HG02642 (cell line): ENCODE measurements at regions not wholly inside any gene's neighbourhood (a gene's known extent, or its start where the extent isn't known, plus 50 kb on each side); places are given as distances from the start of the nearest gene placed in this dataset.

Experiments used
- ATAC-seq: cut with Tn5 transposase; IDR thresholded peaks from one replicate; pipeline ENCODE4 v1.9.1; 2021; ENCODE audit warnings: mild to moderate bottlenecking; ENCODE audit not compliant: unreplicated experiment, poor library complexity

DNA sequence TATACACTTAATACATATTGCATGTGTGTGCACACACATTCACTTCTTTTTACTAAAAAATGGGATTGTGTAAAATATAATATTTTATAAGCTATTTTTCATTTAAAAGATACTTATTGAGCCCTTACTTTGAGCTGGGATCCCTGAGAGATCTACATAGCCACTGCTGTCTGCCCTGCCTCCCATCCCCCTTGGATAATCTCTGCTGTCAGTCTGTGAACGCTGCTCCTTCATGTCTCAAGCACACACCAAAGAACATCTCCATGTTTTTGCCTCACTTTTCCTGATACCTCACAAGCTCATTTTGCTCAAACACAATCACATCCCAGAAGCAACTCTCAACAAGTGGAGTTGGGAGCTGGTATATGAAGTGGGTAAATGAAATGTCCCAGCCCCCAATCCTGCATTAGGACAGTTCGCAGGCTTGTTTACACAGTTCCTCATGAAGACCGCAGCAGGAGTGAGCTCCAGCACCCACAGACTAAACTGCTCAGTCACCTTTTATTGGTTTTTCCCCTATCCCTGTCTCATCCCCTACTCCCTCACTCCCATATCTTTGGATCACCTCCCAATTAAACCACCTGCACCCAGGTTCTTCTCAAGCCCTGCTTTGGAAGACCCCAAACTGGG lies 108.3 kb upstream of the FRY start:
- ATAC-seq = no peak

DNA sequence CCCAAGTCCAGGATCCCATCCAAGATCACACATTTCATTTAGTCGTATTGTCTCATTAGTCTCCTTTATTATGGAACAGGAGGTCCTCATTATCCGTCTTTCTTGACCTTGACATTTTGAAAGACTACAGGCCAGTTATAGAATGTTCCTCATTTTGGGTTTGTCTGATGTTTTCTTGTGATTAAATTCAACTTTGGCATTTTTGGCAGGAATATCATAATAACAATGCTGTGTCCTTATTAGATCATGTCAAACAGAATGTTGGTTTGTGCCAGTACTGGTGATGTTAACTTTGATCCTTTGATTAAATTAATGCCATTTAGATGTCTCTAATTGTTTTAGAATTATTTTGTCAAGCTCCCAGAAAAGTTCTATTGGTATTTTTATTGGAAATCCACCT lies 106.5 kb upstream of the FRY start:
- ATAC-seq = no peak

DNA sequence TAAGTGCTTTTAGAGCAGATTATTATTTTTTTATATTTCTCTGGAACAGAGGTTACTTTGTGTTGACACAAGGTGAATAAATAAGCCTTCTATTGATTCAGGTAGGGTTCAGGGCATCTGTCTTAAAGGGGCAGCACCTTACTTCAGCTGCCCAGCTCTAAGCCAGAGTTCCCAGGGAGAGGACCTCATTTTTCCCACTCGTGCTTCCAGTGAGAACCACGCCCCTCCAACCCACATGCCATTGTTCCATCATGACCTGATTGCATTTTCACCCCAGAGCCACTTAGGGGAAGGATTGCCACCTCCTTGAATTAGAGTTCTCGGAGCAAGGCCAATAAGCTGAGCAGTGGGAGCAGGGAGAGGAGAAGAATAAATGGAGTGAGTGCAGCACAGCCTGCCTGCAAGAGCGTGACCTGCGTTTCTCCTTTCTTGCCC lies 104.3 kb upstream of the FRY start:
- no peak for ATAC-seq

DNA sequence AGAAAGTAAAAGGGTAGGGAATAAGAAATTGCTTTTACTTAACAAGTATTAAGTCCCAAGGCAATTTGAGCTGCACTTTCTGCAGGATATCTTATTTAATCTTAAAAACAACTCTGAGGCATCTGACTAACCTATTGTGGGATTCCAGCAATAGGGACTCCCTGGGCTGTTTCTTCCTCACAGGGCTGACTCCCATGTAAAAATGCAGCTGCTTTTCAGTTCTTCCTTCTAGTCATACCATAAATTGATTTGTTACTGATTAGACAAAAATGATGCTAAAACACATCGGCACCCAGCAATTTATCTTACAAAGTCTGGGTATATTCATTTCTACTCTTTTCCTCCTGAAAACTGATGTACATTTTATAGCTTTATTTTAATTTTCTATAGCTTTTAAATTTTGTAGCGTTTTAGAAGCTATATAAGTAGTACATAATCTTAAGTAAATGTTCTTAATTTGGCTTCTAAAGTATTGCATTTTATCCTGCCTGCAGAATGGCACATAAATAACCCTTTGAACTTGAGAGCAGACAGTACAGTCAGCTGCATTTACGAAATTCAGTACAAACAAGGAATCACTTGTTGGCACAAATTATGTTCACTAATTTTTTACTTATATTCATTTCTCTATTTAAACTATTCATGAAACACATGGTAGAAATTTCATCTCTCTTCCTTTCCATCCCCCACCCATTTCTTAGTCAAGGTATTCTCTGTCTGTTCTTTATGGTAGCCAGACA lies 102.4 kb upstream of the FRY start:
- ATAC-seq = no peak

DNA sequence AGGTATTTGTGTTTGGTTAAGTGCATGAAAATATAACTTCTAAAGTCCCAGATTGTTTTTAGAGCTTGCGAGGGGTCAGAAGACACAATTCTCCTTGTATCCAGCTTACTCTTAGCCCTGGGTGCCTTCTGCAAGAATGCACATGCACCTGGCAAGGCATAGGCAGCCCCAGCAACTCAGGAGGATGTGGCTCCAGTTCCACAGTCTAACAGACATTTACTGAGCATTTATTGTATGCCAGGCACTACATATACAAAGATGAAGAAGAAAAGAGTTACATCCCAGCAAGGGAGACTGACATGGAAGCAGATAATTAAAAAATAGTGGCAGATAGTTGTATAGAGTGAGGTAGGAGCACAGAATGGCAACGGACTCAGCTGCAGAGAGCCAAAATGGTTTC lies 101.1 kb upstream of the FRY start:
- ATAC-seq = peak; percentile 26

DNA sequence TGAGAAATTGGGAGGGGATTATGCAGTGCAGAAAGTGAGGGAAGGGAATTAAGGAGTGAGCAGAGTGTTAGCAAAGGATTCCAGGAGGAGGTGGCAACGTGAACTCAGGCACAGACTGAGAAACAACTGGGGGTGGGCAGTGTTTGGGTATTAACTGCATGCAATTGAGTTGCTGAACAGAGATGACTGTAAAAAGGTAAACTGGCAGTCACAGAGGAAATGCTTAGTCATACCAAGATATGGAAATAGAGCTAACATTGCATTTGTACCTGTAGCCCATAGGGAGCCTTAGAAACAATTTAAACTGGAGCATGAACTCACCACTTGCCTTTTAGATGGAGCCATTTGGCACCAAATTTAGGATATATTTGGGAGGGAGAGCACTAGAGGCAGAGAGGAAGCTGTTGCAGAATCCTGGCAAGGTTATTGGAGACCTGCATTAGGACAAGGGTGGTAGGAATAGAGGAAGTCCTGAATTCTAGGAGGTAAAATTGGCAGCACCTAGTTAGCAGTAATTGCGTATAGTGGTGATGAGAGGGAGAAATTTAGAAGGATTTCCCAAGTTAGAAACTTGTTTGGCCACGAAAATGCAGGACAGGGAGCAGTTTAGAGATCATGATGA lies 100.6 kb upstream of the FRY start:
- peak; percentile 100 for ATAC-seq

DNA sequence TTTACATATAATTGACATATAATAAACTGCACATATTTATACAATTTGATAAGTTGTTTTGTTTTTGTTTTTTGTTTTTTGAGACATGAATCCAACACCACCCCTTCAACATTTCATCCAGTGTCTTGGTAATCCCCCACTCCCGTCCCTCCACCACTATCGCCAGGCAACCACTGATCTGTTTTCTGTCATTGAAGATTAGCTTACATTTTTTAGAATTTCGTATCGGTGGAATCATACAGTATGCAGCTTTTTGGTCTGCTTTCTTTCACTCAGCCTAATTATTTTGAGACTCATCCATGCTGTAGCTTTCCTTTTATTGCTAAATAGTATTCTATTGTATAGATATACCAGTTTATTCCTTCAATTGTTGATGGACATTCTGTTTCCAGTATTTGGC lies 94.1 kb upstream of the FRY start:
- no peak for ATAC-seq

DNA sequence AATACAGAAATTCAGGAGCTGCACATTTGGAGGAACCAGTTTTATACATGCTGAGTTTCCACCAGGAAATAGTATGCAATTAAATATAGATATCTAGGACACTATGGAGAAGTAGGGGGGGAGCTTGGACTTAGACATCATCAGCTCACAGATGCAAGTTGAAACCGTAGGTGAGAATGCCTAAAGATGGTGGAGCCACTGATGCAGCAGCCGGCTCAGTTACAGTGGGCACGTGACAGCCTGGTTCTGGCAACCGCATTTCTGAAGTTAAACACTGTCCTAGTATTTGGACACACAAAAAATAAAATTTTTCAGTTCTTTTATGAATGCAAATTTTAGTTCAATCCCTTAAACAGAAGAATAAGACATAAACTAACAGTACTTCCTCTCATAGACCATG lies 91.5 kb upstream of the FRY start:
- no peak for ATAC-seq

DNA sequence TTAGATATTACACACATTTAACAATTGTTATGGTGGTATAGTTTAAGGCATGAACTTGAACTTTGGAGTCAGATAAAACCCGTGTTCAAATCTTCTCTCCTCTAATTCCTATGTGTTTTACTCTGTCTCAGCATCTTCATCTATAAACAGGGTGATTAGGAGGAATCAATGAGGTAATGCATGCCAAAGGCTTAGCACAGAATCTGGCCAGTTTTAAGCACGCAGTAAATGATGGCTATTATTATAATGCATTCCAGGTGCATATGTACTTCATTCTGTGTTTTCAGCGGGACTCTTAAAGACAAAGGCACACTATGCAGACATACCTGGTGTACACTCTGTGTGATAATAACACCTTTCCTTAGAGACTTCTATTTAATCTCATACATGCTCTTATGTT lies 88.0 kb upstream of the FRY start:
- no peak for ATAC-seq

DNA sequence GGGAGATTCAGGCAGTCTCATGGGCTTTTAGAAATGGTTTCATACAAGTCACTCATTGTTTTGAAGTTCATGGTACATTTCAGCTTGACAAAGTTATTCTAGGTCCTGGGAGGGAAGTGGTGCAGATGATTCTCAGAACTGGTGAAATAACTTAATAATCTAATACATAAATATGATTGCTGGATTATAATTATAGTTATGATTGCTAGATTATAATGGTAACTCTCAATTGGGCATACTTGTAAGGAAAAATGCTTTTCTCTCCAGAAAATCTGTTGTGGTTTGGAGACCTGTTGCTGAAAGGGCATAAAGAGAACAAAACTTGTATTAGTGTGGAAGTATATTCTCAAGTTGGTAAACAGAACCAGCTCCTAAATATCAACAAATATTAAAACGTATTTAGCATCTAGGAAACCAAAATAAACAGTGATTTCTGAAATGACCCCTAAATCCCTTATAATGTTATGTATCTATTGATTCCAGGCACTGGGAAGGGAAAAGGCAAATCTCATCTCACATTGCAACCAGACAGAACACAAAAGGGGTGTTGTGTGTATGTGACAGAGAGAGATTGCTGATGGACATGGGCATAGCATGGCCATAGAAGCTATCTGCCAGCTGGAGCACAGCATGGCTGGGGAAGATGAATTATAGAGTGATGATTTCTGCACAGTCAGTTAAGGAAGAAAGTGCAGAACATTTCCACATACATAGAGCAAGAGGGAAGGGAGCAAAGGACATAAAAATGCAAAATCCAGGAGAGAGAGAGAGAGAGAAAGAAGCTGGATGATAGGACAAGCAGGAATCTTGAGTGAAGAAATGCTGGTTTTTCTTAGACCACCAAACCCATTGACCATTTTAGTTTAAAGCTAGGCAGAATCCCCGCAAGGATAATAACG lies 87.1 kb upstream of the FRY start:
- no peak for ATAC-seq

DNA sequence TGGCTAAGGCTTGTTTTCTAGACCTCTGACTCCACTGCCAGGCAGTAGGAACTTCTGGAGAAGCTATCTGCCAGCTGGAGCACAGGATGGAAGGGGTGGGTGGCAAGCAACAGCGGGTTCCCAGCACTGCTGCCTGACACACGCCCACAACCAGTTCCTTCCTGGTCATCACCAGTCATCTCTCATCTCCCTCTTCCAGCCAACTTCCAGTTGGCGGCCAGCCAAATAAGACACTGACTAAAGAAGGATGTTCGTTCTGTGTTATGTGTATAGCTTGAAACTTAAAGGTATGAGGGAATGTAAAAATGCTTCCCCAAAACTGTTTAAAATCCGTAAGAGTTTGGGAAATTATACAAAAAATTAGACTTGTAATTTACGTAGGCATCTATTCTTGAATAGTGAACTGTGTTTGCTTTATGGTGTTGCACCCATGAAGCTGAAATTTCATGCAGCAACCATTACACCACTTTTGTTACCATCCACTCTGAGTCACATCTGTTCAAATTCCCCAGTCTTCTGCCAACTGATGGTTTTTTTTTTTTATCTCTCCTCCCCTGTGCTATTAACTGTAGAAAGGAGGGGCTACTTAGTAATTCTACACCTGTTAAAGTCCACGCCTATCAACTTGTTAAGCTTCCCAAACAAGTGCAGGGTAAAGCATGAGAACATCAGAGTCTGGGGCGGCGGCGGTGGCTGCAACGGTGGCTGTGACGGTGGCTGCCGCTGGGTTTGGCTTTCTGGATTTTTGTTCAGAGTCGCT lies 86.2 kb upstream of the FRY start:
- ATAC-seq = no peak

DNA sequence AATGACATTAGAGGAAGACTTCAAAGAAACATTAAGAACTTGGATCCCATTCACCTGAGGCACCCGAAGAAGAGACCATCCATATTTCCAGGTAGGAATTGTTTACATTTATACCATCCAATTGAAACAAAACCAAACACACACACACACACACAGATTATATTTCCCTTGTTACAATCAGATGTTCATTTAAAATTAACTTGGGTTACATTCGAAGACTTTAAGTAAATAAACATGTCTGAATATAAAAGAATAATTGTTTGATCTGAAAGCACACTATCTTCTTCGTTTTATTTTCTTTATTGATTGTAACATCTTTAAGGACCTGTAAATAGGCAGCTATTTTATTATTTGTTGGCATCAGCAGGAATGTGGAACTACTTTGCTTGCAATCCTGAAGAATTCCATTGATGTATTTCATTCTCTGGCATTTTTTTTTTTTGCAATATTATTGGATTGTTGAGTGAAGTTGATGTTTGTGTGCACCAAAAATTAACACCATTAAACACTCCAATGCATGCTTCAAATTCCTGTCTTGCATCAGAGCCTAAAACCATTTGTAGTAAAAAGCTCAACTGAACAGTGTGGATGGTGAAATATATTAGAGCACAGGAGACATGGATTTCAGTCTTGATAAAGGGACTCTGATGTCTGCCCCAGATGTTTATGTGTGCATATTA lies 85.3 kb upstream of the FRY start:
- no peak for ATAC-seq

DNA sequence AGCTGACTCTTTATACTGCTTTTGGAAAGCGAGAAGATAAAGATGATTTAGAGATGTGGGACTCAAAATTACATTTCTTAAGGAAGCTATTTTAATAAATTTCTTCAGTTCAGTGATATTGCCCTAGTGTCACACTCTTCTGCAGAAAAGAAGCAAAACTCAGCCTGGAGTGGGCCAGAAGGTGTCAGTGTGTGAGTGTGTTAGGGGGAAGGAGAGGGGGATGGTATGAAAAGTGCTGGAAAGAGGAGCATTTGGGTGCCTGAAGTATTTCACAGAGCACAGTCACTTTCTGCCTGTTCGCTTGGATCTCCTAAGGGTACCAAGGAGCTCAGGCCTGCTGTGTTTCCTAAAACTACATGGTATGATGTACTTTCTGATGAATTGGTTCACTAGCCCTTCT lies 84.5 kb upstream of the FRY start:
- ATAC-seq = no peak

DNA sequence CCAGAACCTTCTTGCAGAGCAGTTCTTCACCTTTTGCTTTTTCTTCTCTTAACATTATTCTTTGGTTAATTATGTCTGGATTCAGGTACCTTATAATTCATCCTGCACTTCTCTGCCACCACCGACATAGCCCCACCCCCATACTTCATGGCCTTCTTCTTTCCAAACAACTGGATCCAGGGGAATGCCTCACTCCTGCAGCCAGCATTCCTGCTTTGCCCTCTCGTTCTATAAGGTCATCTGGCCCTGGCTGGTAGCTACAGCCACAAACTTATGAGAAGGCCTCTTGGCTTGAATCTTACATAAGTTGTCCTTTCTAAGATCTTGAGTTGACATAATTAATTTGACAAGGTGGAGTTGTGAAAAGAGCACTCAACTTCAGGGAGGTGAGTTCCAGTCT lies 84.1 kb upstream of the FRY start:
- ATAC-seq = no peak

DNA sequence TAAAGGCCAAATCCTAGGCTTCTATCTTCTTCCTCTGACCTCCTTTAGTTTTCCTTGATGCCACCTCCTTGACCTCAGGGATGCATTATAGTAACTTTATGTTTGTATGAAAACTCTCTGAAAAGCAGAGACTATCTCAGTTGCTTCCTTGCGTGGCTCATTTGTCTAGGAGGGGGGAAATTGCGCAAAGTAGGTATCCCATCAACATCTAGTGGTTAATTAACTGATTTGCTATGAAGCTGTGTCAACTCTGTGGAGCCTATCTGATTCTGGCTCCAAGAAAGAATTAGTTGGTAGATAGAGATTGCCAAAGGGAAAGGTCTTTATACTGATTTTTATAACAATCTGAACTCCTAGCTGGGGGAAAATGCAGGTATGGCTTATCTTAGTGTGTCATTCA lies 82.1 kb upstream of the FRY start:
- ATAC-seq = no peak

DNA sequence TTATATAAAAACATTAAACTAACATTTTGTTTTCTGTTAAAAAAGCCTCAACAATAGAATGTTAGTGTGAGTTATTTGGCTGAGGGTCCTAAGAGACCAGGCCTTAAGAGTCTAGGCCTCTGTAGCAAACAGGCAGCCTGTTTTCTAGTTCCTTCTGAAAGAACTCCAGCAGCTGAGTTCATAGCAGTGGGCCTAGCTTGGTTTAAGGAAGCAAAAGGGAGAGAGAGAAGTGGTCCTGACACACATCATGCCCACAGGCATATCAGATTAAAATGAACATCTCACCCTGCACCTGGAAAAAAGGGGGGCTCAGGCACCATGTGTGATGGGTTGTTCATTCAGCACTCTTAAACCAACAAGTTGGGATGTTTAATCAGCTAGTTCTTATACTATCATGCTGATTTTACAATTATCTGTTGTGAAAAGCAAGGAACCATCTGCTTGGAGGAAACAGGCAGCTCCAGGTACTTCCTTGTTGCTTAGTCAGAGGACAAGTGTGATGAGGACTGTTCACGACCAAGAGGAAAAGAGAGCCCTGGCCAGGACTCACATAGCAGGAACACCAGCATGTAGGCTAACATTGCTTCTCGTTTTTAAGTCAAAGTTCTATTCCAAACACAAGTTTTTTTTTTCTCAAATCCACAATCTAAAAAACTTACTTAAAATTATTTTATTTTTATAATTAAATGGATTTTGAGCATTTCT lies 81.3 kb upstream of the FRY start:
- ATAC-seq = no peak

DNA sequence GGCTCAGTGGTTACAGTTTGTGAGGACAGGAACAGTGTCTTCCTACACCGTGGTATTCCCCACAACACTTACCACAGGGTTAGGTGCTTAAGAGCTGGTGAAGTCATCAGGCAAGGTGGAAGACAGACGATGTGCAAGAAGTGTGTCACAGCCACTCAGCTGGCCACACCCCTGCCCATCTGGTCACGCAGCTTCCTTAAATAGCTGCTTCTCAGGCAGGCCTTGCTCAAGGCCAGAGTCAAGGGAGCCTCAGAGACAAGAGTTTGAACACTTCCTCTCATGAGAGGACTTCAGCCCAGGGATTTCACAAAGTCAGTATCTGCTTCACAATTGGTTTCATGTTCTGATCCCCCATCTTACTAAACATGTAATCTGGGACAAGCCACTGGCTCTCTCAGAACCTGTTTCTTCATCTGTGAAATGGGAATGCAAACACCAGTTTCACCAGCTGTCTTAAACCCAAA lies 80.3 kb upstream of the FRY start:
- peak; percentile 95 for ATAC-seq

DNA sequence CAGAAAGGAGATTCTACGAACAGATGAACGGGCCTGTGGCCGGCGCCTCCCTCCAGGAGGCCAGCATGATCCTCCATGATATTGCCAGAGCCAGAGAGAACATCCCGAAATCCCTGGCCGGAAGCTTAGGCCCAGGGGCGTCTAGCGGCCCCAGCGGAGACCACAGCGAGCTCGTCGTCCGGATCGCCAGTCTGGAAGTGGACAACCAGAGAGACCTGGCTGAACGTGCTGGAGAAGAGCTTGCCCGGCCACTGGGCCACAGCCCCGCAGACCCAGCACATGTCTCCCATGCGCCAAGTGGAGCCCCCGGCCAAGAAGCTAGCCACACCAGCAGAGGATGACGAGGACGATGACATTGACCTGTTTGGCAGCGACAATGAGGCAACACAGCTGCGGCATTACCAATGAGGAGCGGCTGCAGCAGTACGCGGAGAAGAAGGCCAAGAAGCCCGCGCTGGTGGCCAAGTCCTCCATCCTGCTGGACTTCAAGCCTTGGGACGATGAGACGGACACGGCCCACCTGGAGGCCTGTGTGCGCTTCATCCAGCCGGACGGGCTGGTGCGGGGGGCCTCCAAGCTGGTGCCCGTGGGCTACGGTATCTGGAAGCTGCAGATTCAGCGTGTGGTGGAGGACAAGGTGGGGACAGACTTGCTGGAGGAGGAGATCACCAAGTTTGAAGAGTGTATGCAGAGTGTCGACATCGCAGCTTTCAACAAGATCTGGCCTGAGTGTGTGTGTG lies 78.8 kb upstream of the FRY start:
- no peak for ATAC-seq
